ENCODE measurements at regions not wholly inside any gene's neighbourhood (a gene's known extent, or its start where the extent isn't known, plus 50 kb on each side); places are given as distances from the start of the nearest gene placed in this dataset.
"Not testable (repeated sequence)": the region's sequence is repeated elsewhere in the genome, so short reads cannot be mapped to it uniquely, and the experiment has no call there.

DNA sequence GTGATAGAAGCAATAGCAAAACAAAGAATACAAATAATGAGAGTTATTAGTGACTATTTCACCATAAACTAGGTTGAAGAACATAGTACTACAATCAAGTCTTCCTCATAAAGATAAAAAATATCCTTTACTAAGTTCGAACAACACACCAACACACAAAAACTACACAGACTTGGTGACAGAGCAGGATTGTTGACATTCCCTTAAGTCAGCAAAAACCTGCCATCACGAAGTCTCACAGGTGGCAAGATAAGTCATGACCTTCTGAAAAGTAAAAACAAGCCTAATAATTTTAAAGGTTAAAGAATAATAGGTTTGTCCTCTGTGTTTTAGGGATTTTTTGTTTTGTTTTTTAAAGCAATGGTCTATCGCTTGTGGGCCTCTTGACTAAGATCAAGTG is 173.0 kb downstream of the SEC23A start:
- no peaks in the 10 kb centered on the region for H3K4me1 ChIP-seq (ENCODE audit: control insufficient read depth in 1 of 2, insufficient read depth in 1 of 2, low read depth in 1 of 2, low read length in 1 of 2)
- TF ChIP-seq, protein P1, sequence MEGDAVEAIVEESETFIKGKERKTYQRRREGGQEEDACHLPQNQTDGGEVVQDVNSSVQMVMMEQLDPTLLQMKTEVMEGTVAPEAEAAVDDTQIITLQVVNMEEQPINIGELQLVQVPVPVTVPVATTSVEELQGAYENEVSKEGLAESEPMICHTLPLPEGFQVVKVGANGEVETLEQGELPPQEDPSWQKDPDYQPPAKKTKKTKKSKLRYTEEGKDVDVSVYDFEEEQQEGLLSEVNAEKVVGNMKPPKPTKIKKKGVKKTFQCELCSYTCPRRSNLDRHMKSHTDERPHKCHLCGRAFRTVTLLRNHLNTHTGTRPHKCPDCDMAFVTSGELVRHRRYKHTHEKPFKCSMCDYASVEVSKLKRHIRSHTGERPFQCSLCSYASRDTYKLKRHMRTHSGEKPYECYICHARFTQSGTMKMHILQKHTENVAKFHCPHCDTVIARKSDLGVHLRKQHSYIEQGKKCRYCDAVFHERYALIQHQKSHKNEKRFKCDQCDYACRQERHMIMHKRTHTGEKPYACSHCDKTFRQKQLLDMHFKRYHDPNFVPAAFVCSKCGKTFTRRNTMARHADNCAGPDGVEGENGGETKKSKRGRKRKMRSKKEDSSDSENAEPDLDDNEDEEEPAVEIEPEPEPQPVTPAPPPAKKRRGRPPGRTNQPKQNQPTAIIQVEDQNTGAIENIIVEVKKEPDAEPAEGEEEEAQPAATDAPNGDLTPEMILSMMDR (IDR thresholded peaks at IDR 0.05): no peak
- no peaks in the 10 kb centered on the region for H3K36me3 ChIP-seq
- no peaks in the 10 kb centered on the region for H3K27me3 ChIP-seq
- no peaks in the 10 kb centered on the region for H3K9me3 ChIP-seq
- H3K27ac ChIP-seq: no peak overlapping the region
- no peak overlapping the region for H3K4me3 ChIP-seq (ENCODE audit: low read depth in 1 of 2, low read length in 1 of 2)

- no peak overlapping the region for H3K27ac ChIP-seq
- H3K27me3 ChIP-seq: no peaks in the 10 kb centered on the region
- no peak overlapping the region for H3K4me3 ChIP-seq (ENCODE audit: low read depth in 1 of 2, low read length in 1 of 2)
- H3K4me1 ChIP-seq (ENCODE audit: control insufficient read depth in 1 of 2, insufficient read depth in 1 of 2, low read depth in 1 of 2, low read length in 1 of 2): no peaks in the 10 kb centered on the region
- H3K9me3 ChIP-seq: no peaks in the 10 kb centered on the region
- TF ChIP-seq, protein P1 (IDR thresholded peaks at IDR 0.05): no peak
- no peaks in the 10 kb centered on the region for H3K36me3 ChIP-seq
Observed at GRCh38 chr14:38929416-38929815, 173.6 kb downstream of the SEC23A start.

- H3K4me3 ChIP-seq (ENCODE audit: low read depth in 1 of 2, low read length in 1 of 2); H3K36me3 ChIP-seq; H3K27me3 ChIP-seq; H3K9me3 ChIP-seq; H3K27ac ChIP-seq; H3K4me1 ChIP-seq (ENCODE audit: control insufficient read depth in 1 of 2, insufficient read depth in 1 of 2, low read depth in 1 of 2, low read length in 1 of 2): not testable (repeated sequence)
Observed at GRCh38 chr14:38921893-38922292, 181.1 kb downstream of the SEC23A start.

GRCh38 chr14:38915125-38915524 is 187.9 kb downstream of the SEC23A start:
- Histone ChIP-seq H3K9me3 (no peaks in the 10 kb centered on the region), H3K27ac (no peak overlapping the region), H3K27me3 (no peaks in the 10 kb centered on the region), H3K36me3 (no peaks in the 10 kb centered on the region), H3K4me3 (ENCODE audit: low read depth in 1 of 2, low read length in 1 of 2) (no peak overlapping the region), H3K4me1 (ENCODE audit: control insufficient read depth in 1 of 2, insufficient read depth in 1 of 2, low read depth in 1 of 2, low read length in 1 of 2) (no peaks in the 10 kb centered on the region)
- TF ChIP-seq, protein P1 (IDR thresholded peaks at IDR 0.05): no peak

- TF ChIP-seq, protein P1 (IDR thresholded peaks at IDR 0.05): no peak
- Histone ChIP-seq H3K4me1 (ENCODE audit: control insufficient read depth in 1 of 2, insufficient read depth in 1 of 2, low read depth in 1 of 2, low read length in 1 of 2) (no peaks in the 10 kb centered on the region), H3K36me3 (no peaks in the 10 kb centered on the region), H3K9me3 (no peaks in the 10 kb centered on the region), H3K4me3 (ENCODE audit: low read depth in 1 of 2, low read length in 1 of 2) (no peak overlapping the region), H3K27ac (no peak overlapping the region), H3K27me3 (no peaks in the 10 kb centered on the region)
Observed at GRCh38 chr14:38910092-38910491, 192.9 kb downstream of the SEC23A start.

GRCh38 chr14:38904959-38905358 is 198.1 kb downstream of the SEC23A start:
- no peak overlapping the region for H3K4me3 ChIP-seq (ENCODE audit: low read depth in 1 of 2, low read length in 1 of 2)
- H3K27ac ChIP-seq: no peak overlapping the region
- H3K4me1 ChIP-seq (ENCODE audit: control insufficient read depth in 1 of 2, insufficient read depth in 1 of 2, low read depth in 1 of 2, low read length in 1 of 2): no peaks in the 10 kb centered on the region
- no peaks in the 10 kb centered on the region for H3K9me3 ChIP-seq
- no peaks in the 10 kb centered on the region for H3K36me3 ChIP-seq
- peaks cover 8% of the 10 kb centered on the region for H3K27me3 ChIP-seq
- TF ChIP-seq, protein P1 (IDR thresholded peaks at IDR 0.05): no peak

Data from neutrophil (primary cell).